NOMO-1 (cell line): ENCODE measurements at regions not wholly inside any gene's neighbourhood (a gene's known extent, or its start where the extent isn't known, plus 50 kb on each side); places are given as distances from the start of the nearest gene placed in this dataset.
A peak's percentile ranks its signal among the peaks of the same experiment; 100 is the strongest.

ENCODE experiments used
- DNase-seq, 2 experiments: peaks; one replicate each; lab custom pipeline; 2025; ENCODE audit not compliant: unreplicated experiment in 2 of 2; lab: John Stamatoyannopoulos, UW

- no peak for DNase-seq
Measured at GRCh38 chr10:55283031-55283430, 482.0 kb upstream of the PCDH15 start.

GRCh38 chr10:55280696-55281095 is 479.7 kb upstream of the PCDH15 start:
- no peak for DNase-seq

- DNase-seq, result no peak
Measured at GRCh38 chr10:55277549-55277948, 476.5 kb upstream of the PCDH15 start.

GRCh38 chr10:55274367-55274766 is 473.3 kb upstream of the PCDH15 start:
- DNase-seq, result no peak

DNA sequence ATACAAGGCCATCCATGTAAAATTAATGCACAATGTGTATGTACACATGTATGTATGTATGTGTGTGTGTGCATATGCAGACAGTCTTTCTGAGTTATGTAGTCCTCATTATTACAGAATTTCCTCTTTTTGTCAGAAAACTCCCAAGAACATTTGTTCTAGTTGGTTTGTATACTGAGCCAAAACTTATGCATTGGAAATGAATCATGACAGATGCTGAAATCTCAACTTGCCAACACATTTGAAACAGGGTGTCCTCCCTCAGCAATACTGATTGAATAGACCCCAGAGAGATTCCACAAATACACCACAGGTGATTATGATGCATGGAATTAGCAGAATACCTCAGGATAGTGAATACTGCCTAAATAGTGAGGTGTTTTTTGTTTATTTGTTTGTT is 472.9 kb upstream of the PCDH15 start:
- no peak for DNase-seq

DNA sequence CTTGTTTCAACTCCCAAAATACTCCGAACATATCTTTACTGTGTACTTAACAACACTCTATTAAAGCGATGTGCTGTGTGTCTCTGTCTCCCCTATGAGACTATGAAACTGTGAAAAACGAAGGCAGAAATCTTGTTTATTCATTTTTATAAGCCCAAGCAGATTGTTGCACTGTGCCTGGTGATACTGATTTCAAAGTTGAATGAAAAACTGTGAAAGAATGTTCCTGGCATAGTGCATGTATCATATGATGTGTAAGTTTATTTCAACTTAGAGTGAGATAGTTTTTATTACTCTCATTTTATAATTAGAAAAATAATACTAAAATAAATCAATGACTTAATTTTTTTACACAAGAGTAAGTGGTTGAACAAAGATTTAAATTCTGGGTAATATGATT is 471.9 kb upstream of the PCDH15 start:
- DNase-seq, result no peak

- DNase-seq, result no peak
Measured at GRCh38 chr10:55266797-55267196, 465.8 kb upstream of the PCDH15 start.

DNA sequence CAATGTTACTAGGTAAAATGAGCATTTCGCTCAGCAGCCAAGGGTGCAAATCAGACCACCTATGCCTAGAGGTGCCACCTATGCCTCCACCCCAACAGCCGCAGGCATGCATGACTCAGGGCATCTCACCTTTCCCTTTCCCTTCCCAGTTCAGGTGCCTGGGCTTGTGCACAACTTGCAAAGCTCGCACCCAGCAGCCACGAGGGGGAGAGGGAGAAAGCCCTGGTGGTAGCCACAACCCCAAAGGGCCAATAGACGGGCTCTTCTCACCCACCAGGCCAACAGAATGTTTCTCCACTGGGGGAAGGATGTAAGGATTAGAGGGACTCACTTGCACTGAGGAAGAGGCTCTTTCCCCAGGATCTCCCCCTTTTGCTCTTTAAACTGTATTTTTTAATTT is 462.3 kb upstream of the PCDH15 start:
- no peak for DNase-seq

DNA sequence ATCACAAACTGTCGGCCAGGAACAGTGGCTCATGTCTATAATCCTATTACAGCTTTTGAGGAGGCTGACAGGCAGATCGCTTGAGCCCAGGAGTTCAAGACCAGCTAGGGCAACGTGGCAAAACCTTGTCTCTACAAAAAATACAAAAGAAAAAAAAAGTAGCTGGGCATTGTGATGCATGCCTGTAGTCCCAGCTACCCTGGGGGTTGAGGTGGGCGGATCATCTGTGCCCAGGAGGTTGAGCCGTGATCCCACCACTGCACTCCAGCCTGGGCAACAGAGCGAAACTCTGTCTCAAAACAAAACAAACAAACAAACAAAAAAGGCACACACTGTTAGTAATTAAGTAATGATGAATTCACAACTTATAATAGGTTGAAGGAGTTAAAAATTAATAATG is 441.5 kb upstream of the PCDH15 start:
- DNase-seq, result no peak

- no peak for DNase-seq
Measured at GRCh38 chr10:55237462-55237861, 436.4 kb upstream of the PCDH15 start.

- no peak for DNase-seq
Measured at GRCh38 chr10:55233505-55233904, 432.5 kb upstream of the PCDH15 start.

DNA sequence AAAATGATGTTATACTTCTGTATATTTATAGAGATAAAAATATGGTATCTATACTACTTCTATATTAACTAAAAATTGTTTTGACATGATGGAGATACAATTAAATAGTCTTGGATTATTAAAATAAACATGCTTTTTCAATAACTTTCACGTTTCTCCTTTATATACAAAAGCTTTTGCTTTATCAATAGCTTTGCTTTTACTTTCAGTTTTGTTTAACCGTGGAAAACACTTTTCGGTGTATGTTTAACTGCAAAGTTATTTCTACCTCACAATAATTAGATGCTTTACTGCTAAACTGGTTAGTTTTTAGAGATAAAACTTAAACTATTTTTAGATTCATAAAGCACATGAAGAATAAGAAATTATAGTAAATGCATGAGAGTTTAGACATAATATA is 432.1 kb upstream of the PCDH15 start:
- no peak for DNase-seq

- DNase-seq, result peak in 1 of 2 experiments; percentile 4
Measured at GRCh38 chr10:55232553-55232952, 431.5 kb upstream of the PCDH15 start.

- DNase-seq, result no peak
Measured at GRCh38 chr10:55227967-55228366, 426.9 kb upstream of the PCDH15 start.

- DNase-seq, result no peak
Measured at GRCh38 chr10:55224007-55224781, 423.2 kb upstream of the PCDH15 start.

DNA sequence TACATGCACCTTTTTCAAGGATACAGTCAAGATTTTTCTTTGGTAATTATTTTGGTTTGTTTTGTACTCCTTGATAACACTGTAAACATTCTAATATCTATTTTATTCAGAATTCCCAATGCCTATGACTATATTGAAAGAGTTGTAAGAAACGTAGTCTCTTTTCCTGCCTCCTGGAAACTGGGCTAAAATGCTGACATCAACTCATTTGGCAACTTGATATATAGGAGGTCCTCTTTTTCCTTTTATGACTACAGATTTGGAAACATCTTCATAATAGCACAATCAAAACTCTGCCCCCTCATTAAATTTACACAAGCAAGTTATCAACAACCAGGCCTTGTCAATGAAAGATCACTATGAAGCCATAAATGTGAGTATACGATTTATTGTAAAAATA is 422.3 kb upstream of the PCDH15 start:
- DNase-seq, result no peak

DNA sequence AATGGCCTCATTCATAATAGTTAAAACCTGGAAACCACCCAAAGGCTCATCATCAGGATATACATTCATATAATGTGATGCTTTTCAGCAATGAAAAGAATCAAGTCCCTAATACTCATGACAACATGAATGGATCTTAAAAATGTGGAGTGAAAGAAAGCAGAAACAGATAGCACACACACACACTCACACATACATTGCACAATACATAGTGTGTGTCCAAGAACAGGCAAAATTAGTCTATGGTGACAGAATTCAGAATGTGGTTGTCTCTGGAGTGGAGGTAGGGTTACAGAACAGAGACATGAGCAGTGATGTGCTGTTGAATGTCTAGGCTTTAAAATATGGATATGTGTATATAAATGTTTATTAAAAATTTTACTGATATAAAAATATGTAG is 419.9 kb upstream of the PCDH15 start:
- DNase-seq, result no peak

DNA sequence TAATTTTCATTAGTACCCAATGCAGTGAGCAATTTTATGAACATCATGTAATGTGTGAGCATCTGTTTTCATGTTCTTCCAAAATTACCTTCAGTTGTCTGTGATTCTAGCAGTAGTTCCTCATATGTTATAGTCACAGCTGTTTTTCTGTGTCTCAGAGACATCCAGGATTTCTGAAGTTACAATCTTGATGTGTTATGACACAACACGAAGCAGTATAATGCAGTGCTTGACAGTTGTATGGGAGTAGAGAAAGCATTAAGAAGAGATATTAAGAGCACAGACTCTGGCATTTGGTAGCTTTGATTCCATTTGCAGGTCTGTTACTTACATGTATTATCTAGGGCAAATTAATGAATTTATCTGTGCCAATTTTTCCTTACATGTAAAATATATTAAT is 414.7 kb upstream of the PCDH15 start:
- DNase-seq, result no peak

DNA sequence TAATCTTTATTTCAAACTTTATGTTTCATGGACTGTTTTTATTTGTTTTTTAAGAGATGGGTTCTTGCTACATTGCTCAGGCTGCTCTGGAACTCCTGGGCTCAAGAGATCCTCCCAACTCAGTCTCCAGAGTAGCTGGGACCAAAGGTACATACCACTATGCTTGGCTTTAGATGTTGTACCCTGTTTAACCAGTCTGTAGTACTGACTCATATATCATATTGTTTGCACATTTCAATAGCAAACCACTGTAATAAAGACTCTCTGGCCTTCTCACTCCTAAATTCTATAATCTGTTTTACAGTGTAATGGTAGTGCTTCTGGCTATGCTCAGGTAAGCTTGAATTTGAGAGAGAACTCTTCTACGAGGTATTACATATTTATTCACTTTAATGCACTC is 413.6 kb upstream of the PCDH15 start:
- no peak for DNase-seq

DNA sequence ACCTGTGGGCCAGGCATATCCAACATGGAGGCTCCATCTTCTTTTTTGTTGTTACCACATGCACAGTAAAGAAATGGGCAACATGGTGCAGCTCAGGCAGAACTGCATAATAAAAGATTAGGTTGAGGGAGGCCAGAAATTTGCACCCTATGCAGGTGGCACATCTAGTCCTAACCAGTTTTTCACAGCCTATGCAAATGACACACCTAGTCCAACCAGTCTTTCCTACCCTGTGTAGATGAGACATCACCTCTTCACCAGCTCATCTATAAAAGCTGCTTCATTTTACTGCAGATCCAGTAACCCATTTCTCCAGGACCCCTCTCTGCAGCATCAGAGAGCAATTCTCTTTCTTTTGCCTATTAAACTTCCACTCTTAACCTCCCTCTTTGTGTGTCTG is 411.0 kb upstream of the PCDH15 start:
- no peak for DNase-seq

DNA sequence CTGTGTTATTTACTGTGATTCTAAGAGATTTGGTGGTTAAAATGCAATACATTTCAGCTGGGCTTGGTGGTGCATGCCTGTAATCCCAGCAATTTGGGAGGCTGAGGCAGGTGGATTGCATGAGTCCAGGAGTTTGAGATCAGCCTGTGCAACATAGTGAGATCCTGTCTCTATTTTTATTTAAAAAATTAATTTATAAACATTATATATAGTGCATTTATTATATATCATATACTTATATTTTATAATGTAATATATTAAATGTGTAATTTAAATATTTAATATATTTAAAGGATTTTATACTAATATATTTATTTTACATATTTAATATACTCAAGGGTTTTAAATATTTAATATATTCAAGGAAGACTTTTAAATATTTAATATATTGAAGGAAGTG is 402.8 kb upstream of the PCDH15 start:
- DNase-seq, result no peak

- DNase-seq, result peak in 1 of 2 experiments; percentile 41
Measured at GRCh38 chr10:55203319-55203718, 402.3 kb upstream of the PCDH15 start.

- no peak for DNase-seq
Measured at GRCh38 chr10:55200020-55200419, 399.0 kb upstream of the PCDH15 start.
